ENCODE measurements at regions not wholly inside any gene's neighbourhood (a gene's known extent, or its start where the extent isn't known, plus 50 kb on each side); places are given as distances from the start of the nearest gene placed in this dataset.
A peak's percentile ranks its signal among the peaks of the same experiment; 100 is the strongest.

GRCh38 chr12:59230334-59230733 is 310.0 kb upstream of the LRIG3 start:
- DNase-seq (ENCODE audit: low read depth) = no peak

- no peak for DNase-seq (ENCODE audit: low read depth)
These were observed 298.8 kb upstream of the LRIG3 start for GRCh38 chr12:59219148-59219547.

- DNase-seq (ENCODE audit: low read depth) = no peak
These were observed 276.7 kb upstream of the LRIG3 start for GRCh38 chr12:59196989-59197388.

GRCh38 chr12:59194794-59195193 is 274.5 kb upstream of the LRIG3 start:
- no peak for DNase-seq (ENCODE audit: low read depth)

- DNase-seq (ENCODE audit: low read depth) = no peak
These were observed 273.3 kb upstream of the LRIG3 start for GRCh38 chr12:59193476-59194050.

GRCh38 chr12:59191372-59191771 is 271.1 kb upstream of the LRIG3 start:
- DNase-seq (ENCODE audit: low read depth) = no peak

- peak; percentile 8 for DNase-seq (ENCODE audit: low read depth)
These were observed 266.1 kb upstream of the LRIG3 start for GRCh38 chr12:59186451-59186850.

- no peak for DNase-seq (ENCODE audit: low read depth)
These were observed 265.0 kb upstream of the LRIG3 start for GRCh38 chr12:59185295-59185694.

GRCh38 chr12:59182658-59183455 is 262.6 kb upstream of the LRIG3 start:
- no peak for DNase-seq (ENCODE audit: low read depth)

GRCh38 chr12:59182191-59182590 is 261.9 kb upstream of the LRIG3 start:
- no peak for DNase-seq (ENCODE audit: low read depth)

- peak; percentile 9 for DNase-seq (ENCODE audit: low read depth)
These were observed 261.0 kb upstream of the LRIG3 start for GRCh38 chr12:59181196-59181777.

GRCh38 chr12:59179231-59179630 is 258.9 kb upstream of the LRIG3 start:
- no peak for DNase-seq (ENCODE audit: low read depth)

- no peak for DNase-seq (ENCODE audit: low read depth)
These were observed 253.4 kb upstream of the LRIG3 start for GRCh38 chr12:59173695-59174094.

- DNase-seq (ENCODE audit: low read depth) = no peak
These were observed 248.3 kb upstream of the LRIG3 start for GRCh38 chr12:59168647-59169046.

- DNase-seq (ENCODE audit: low read depth) = no peak
These were observed 246.2 kb upstream of the LRIG3 start for GRCh38 chr12:59166457-59166856.

- peak; percentile 38 for DNase-seq (ENCODE audit: low read depth)
These were observed 244.9 kb upstream of the LRIG3 start for GRCh38 chr12:59164991-59165718.

- DNase-seq (ENCODE audit: low read depth) = no peak
These were observed 243.9 kb upstream of the LRIG3 start for GRCh38 chr12:59164226-59164625.

- no peak for DNase-seq (ENCODE audit: low read depth)
These were observed 238.4 kb upstream of the LRIG3 start for GRCh38 chr12:59158681-59159080.

GRCh38 chr12:59158066-59158465 is 237.8 kb upstream of the LRIG3 start:
- DNase-seq (ENCODE audit: low read depth) = no peak

GRCh38 chr12:59155448-59155847 is 235.1 kb upstream of the LRIG3 start:
- no peak for DNase-seq (ENCODE audit: low read depth)

- DNase-seq (ENCODE audit: low read depth) = no peak
These were observed 230.9 kb upstream of the LRIG3 start for GRCh38 chr12:59151243-59151642.

GRCh38 chr12:59149995-59150642 is 229.8 kb upstream of the LRIG3 start:
- peak; percentile 76 for DNase-seq (ENCODE audit: low read depth)
